ENCODE measurements at regions not wholly inside any gene's neighbourhood (a gene's known extent, or its start where the extent isn't known, plus 50 kb on each side); places are given as distances from the start of the nearest gene placed in this dataset.

DNA sequence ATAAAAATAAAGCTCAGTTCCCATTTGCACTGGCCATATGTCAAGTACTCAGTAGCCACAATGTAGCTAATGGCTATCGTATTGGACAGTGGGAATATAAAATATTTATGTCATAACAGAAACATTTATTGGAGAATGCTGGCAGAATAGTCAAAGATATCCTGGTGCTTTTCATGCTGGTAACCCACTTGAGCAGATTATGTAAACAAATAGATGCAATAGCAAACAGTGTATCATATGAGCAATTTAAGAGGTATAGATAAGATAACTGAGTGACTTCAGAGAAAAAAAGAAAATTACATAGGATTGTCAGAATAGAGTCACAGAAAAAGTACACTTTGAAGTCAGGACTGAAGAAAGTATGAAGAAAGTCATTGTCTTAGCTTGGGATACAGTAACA is 426.6 kb downstream of the NDFIP2 start:
- H3K4me1 ChIP-seq (ENCODE audit: control insufficient read depth in 1 of 2, insufficient read depth in 1 of 2, low read depth in 1 of 2, low read length in 1 of 2) = no peaks in the 10 kb centered on the region
- no peak overlapping the region for H3K27ac ChIP-seq
- no peaks in the 10 kb centered on the region for H3K36me3 ChIP-seq
- TF ChIP-seq, protein P1, sequence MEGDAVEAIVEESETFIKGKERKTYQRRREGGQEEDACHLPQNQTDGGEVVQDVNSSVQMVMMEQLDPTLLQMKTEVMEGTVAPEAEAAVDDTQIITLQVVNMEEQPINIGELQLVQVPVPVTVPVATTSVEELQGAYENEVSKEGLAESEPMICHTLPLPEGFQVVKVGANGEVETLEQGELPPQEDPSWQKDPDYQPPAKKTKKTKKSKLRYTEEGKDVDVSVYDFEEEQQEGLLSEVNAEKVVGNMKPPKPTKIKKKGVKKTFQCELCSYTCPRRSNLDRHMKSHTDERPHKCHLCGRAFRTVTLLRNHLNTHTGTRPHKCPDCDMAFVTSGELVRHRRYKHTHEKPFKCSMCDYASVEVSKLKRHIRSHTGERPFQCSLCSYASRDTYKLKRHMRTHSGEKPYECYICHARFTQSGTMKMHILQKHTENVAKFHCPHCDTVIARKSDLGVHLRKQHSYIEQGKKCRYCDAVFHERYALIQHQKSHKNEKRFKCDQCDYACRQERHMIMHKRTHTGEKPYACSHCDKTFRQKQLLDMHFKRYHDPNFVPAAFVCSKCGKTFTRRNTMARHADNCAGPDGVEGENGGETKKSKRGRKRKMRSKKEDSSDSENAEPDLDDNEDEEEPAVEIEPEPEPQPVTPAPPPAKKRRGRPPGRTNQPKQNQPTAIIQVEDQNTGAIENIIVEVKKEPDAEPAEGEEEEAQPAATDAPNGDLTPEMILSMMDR (IDR thresholded peaks at IDR 0.05) = no peak
- no peaks in the 10 kb centered on the region for H3K9me3 ChIP-seq
- H3K4me3 ChIP-seq (ENCODE audit: low read depth in 1 of 2, low read length in 1 of 2) = no peak overlapping the region
- H3K27me3 ChIP-seq = no peaks in the 10 kb centered on the region

DNA sequence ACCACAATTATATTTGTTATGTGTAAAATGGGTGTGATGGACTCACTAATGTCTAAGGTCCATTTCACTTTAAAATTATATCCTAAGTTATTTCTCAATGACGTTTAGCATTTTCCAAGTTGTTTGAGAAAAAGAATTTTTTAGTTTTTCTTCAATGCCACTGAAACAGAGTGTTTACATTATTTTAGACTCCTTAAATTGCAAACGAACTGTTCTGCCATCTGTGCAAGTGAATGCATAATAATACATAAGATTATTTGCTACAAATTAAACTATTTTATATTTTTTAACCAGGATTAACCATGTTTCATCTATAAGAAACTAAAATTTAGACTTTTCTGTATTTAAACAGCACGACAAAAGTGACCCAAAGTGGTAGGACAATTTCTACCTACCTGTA is 425.4 kb downstream of the NDFIP2 start:
- Histone ChIP-seq H3K27me3 (no peaks in the 10 kb centered on the region), H3K9me3 (no peaks in the 10 kb centered on the region), H3K4me3 (ENCODE audit: low read depth in 1 of 2, low read length in 1 of 2) (no peak overlapping the region), H3K36me3 (no peaks in the 10 kb centered on the region), H3K4me1 (ENCODE audit: control insufficient read depth in 1 of 2, insufficient read depth in 1 of 2, low read depth in 1 of 2, low read length in 1 of 2) (peaks cover under 1 to 3% of the 10 kb centered on the region in 2 experiments), H3K27ac (no peak overlapping the region)
- TF ChIP-seq, protein P1 (IDR thresholded peaks at IDR 0.05) = no peak

DNA sequence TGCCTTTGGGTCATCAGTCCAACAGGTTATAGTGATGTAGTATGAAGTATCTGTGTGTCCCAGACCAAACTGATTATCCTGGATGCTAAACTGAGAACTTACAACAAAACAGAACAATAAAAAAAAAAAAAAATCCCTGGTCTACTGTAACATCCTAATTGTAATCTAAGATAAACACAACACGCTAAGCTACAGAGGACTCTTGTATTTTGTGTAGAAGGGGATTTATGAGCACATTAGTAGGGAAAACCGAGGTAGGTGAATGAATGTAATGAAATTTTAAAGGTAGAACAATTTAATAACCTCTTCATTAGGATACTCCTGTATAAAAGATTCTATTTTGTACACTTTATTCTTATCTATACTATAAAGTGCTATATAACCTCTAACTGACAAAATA is 424.1 kb downstream of the NDFIP2 start:
- Histone ChIP-seq H3K9me3 (no peaks in the 10 kb centered on the region), H3K27ac (no peak overlapping the region), H3K4me1 (ENCODE audit: control insufficient read depth in 1 of 2, insufficient read depth in 1 of 2, low read depth in 1 of 2, low read length in 1 of 2) (peaks cover 7 to 11% of the 10 kb centered on the region in 2 experiments), H3K27me3 (no peaks in the 10 kb centered on the region), H3K36me3 (no peaks in the 10 kb centered on the region), H3K4me3 (ENCODE audit: low read depth in 1 of 2, low read length in 1 of 2) (no peak overlapping the region)
- TF ChIP-seq, protein P1 (IDR thresholded peaks at IDR 0.05) = no peak

DNA sequence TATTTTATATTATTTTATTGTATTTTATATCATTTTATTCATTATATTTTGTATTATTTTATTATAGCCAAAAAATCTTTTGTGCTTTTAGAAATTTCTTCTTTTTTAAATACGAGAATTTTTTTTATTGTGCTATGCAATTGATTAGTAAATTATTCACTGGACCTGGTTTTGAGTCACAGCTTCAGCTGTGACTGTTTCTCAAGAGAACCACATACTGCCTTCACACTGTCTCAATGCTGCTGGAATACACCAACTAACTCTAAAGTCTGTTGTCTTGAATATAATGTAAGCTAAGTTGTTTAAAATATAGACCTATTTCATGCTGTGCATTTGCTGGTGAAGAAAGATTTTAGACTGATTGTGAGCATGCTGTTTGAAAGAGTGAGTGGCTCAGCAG is 423.6 kb downstream of the NDFIP2 start:
- Histone ChIP-seq H3K27me3 (no peaks in the 10 kb centered on the region), H3K27ac (no peak overlapping the region), H3K4me1 (ENCODE audit: control insufficient read depth in 1 of 2, insufficient read depth in 1 of 2, low read depth in 1 of 2, low read length in 1 of 2) (peaks cover 7 to 11% of the 10 kb centered on the region in 2 experiments), H3K4me3 (ENCODE audit: low read depth in 1 of 2, low read length in 1 of 2) (no peak overlapping the region), H3K36me3 (no peaks in the 10 kb centered on the region), H3K9me3 (no peaks in the 10 kb centered on the region)
- TF ChIP-seq, protein P1 (IDR thresholded peaks at IDR 0.05) = no peak

DNA sequence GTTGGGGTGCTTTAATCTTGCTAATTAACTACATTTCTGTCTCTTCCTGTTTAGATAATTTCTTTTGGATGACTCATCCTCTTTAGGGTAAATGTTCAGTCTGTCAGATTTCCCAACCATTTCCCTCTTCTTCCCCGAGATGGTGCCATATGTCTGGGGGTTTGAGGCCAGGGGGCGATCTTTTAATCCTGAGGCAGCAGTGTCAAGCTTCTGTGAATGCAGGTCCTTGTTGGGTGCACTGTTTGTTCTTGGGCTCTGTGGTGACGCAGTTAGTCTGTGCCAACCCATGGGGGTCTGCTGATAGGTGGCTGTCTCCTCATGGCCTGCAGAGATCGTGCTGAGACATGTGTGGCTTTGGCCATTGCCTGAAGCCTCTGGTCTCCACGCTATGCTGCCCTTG is 420.4 kb downstream of the NDFIP2 start:
- Histone ChIP-seq H3K27ac (no peak overlapping the region), H3K36me3 (no peaks in the 10 kb centered on the region), H3K27me3 (no peaks in the 10 kb centered on the region)

More for the DNA sequence above, 420.4 kb downstream of the NDFIP2 start:
- Histone ChIP-seq H3K4me1 (ENCODE audit: control insufficient read depth in 1 of 2, insufficient read depth in 1 of 2, low read depth in 1 of 2, low read length in 1 of 2) (peaks cover 14 to 15% of the 10 kb centered on the region in 2 experiments), H3K9me3 (no peaks in the 10 kb centered on the region), H3K4me3 (ENCODE audit: low read depth in 1 of 2, low read length in 1 of 2) (no peak overlapping the region)
- TF ChIP-seq, protein P1 (IDR thresholded peaks at IDR 0.05) = no peak
